ENCODE measurements at regions not wholly inside any gene's neighbourhood (a gene's known extent, or its start where the extent isn't known, plus 50 kb on each side); places are given as distances from the start of the nearest gene placed in this dataset.

DNA sequence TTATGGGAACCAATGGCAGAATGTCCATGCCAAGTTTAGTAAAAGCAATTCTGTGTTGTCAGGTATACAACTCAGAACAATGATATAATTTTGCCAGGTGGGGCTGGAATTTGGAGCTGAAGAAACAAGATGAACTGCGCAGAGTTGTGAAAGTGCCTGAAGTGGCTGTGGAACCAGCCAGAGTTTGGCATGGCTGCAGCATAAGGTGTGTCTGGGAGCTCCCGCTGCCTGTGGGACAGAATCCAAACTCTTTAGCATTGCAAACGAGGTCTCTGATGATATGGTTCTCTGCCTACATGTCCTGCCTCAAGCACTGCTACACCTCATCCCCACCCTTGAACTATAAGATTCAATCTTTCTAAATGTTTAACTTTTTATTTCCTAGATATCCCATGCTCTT is 909.7 kb downstream of the EPHA4 start:
- H3K9me3 Mint-ChIP-seq (ENCODE audit: unreplicated experiment) = peaks cover 4% of the 10 kb centered on the region
- no peak overlapping the region for H3K27ac ChIP-seq (ENCODE audit: low read depth, low read length)
- H3K36me3 ChIP-seq (ENCODE audit: insufficient read depth, low read length) = no peaks in the 10 kb centered on the region
- FAIRE-seq = no peak
- no peak overlapping the region for H3K4me2 ChIP-seq (ENCODE audit: low read length)
- DNase-seq (ENCODE audit: low read depth) = no peak
- H3K9me3 ChIP-seq (ENCODE audit: insufficient read depth, low read depth, low read length) = no peaks in the 10 kb centered on the region
- no peak overlapping the region for H3K27ac Mint-ChIP-seq (ENCODE audit: unreplicated experiment)
- H2AFZ ChIP-seq (ENCODE audit: low read depth, low read length) = no peak overlapping the region
- H3K4me1 ChIP-seq (ENCODE audit: insufficient read depth, low read length) = no peaks in the 10 kb centered on the region
- TF ChIP-seq, protein P1, sequence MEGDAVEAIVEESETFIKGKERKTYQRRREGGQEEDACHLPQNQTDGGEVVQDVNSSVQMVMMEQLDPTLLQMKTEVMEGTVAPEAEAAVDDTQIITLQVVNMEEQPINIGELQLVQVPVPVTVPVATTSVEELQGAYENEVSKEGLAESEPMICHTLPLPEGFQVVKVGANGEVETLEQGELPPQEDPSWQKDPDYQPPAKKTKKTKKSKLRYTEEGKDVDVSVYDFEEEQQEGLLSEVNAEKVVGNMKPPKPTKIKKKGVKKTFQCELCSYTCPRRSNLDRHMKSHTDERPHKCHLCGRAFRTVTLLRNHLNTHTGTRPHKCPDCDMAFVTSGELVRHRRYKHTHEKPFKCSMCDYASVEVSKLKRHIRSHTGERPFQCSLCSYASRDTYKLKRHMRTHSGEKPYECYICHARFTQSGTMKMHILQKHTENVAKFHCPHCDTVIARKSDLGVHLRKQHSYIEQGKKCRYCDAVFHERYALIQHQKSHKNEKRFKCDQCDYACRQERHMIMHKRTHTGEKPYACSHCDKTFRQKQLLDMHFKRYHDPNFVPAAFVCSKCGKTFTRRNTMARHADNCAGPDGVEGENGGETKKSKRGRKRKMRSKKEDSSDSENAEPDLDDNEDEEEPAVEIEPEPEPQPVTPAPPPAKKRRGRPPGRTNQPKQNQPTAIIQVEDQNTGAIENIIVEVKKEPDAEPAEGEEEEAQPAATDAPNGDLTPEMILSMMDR (IDR thresholded peaks at IDR 0.05; ENCODE audit: insufficient read depth, low read depth, low read length) = no peak
- no peak for TF ChIP-seq EZH2 (IDR thresholded peaks at IDR 0.05; ENCODE audit: insufficient read depth, low read length)
- H3K4me1 Mint-ChIP-seq (ENCODE audit: low read depth, unreplicated experiment) = no peaks in the 10 kb centered on the region
- no peaks in the 10 kb centered on the region for H3K79me2 ChIP-seq (ENCODE audit: insufficient read depth, low read length)
- H3K36me3 Mint-ChIP-seq (ENCODE audit: low read depth, unreplicated experiment) = no peaks in the 10 kb centered on the region
- H3K9ac ChIP-seq (ENCODE audit: low read length) = no peak overlapping the region
- no peaks in the 10 kb centered on the region for H4K20me1 ChIP-seq (ENCODE audit: insufficient read depth, low read length)
- no peak overlapping the region for H3K4me3 ChIP-seq (ENCODE audit: insufficient read depth, low read depth, low read length)
- no peak overlapping the region for H3K4me3 Mint-ChIP-seq (ENCODE audit: unreplicated experiment)
- peaks cover 5% of the 10 kb centered on the region for H3K27me3 Mint-ChIP-seq (ENCODE audit: low read depth, unreplicated experiment)
- no peaks in the 10 kb centered on the region for H3K27me3 ChIP-seq (ENCODE audit: insufficient read depth, low read length)

- no peaks in the 10 kb centered on the region for H3K4me1 ChIP-seq (ENCODE audit: insufficient read depth, low read length)
- no peaks in the 10 kb centered on the region for H3K27me3 Mint-ChIP-seq (ENCODE audit: low read depth, unreplicated experiment)
- H3K27ac ChIP-seq (ENCODE audit: low read depth, low read length) = no peak overlapping the region
- no peak for FAIRE-seq
- TF ChIP-seq, protein P1 (IDR thresholded peaks at IDR 0.05; ENCODE audit: insufficient read depth, low read depth, low read length) = no peak
- TF ChIP-seq EZH2 (IDR thresholded peaks at IDR 0.05; ENCODE audit: insufficient read depth, low read length) = no peak
- H3K27me3 ChIP-seq (ENCODE audit: insufficient read depth, low read length) = no peaks in the 10 kb centered on the region
- H3K9me3 ChIP-seq (ENCODE audit: insufficient read depth, low read depth, low read length) = no peaks in the 10 kb centered on the region
- H3K4me3 Mint-ChIP-seq (ENCODE audit: unreplicated experiment) = no peak overlapping the region
- no peaks in the 10 kb centered on the region for H3K9me3 Mint-ChIP-seq (ENCODE audit: unreplicated experiment)
- no peaks in the 10 kb centered on the region for H3K4me1 Mint-ChIP-seq (ENCODE audit: low read depth, unreplicated experiment)
- H3K36me3 ChIP-seq (ENCODE audit: insufficient read depth, low read length) = no peaks in the 10 kb centered on the region
- no peak overlapping the region for H3K4me3 ChIP-seq (ENCODE audit: insufficient read depth, low read depth, low read length)
- no peak overlapping the region for H3K4me2 ChIP-seq (ENCODE audit: low read length)
- no peak for DNase-seq (ENCODE audit: low read depth)
- no peaks in the 10 kb centered on the region for H4K20me1 ChIP-seq (ENCODE audit: insufficient read depth, low read length)
- no peak overlapping the region for H3K9ac ChIP-seq (ENCODE audit: low read length)
- H3K36me3 Mint-ChIP-seq (ENCODE audit: low read depth, unreplicated experiment) = no peaks in the 10 kb centered on the region
- no peaks in the 10 kb centered on the region for H3K79me2 ChIP-seq (ENCODE audit: insufficient read depth, low read length)
- no peak overlapping the region for H2AFZ ChIP-seq (ENCODE audit: low read depth, low read length)
- no peak overlapping the region for H3K27ac Mint-ChIP-seq (ENCODE audit: unreplicated experiment)
Observed at GRCh38 chr2:220663065-220663464, 909.0 kb downstream of the EPHA4 start.

GRCh38 chr2:220664272-220665107 is 907.6 kb downstream of the EPHA4 start:
- H3K4me1 Mint-ChIP-seq (ENCODE audit: low read depth, unreplicated experiment) = no peaks in the 10 kb centered on the region
- Histone ChIP-seq H3K79me2 (ENCODE audit: insufficient read depth, low read length) (no peaks in the 10 kb centered on the region), H3K27me3 (ENCODE audit: insufficient read depth, low read length) (no peaks in the 10 kb centered on the region), H3K27ac (ENCODE audit: low read depth, low read length) (no peak overlapping the region), H4K20me1 (ENCODE audit: insufficient read depth, low read length) (no peaks in the 10 kb centered on the region), H2AFZ (ENCODE audit: low read depth, low read length) (no peak overlapping the region), H3K4me1 (ENCODE audit: insufficient read depth, low read length) (no peaks in the 10 kb centered on the region), H3K36me3 (ENCODE audit: insufficient read depth, low read length) (no peaks in the 10 kb centered on the region), H3K9me3 (ENCODE audit: insufficient read depth, low read depth, low read length) (no peaks in the 10 kb centered on the region), H3K4me3 (ENCODE audit: insufficient read depth, low read depth, low read length) (no peak overlapping the region), H3K4me2 (ENCODE audit: low read length) (no peak overlapping the region), H3K9ac (ENCODE audit: low read length) (no peak overlapping the region)
- H3K36me3 Mint-ChIP-seq (ENCODE audit: low read depth, unreplicated experiment) = no peaks in the 10 kb centered on the region
- FAIRE-seq (no peak), DNase-seq (ENCODE audit: low read depth) (no peak)
- H3K27me3 Mint-ChIP-seq (ENCODE audit: low read depth, unreplicated experiment) = no peaks in the 10 kb centered on the region
- H3K4me3 Mint-ChIP-seq (ENCODE audit: unreplicated experiment) = no peak overlapping the region
- TF ChIP-seq, protein P1 (IDR thresholded peaks at IDR 0.05; ENCODE audit: insufficient read depth, low read depth, low read length) = no peak
- no peak for TF ChIP-seq EZH2 (IDR thresholded peaks at IDR 0.05; ENCODE audit: insufficient read depth, low read length)
- H3K9me3 Mint-ChIP-seq (ENCODE audit: unreplicated experiment) = peaks cover 1% of the 10 kb centered on the region
- H3K27ac Mint-ChIP-seq (ENCODE audit: unreplicated experiment) = no peak overlapping the region
